Right kidney (tissue), 1 donor: ENCODE measurements at regions not wholly inside any gene's neighbourhood (a gene's known extent, or its start where the extent isn't known, plus 50 kb on each side); places are given as distances from the start of the nearest gene placed in this dataset.
"Not testable (repeated sequence)": the region's sequence is repeated elsewhere in the genome, so short reads cannot be mapped to it uniquely, and the experiment has no call there.

Experiments used
- DNase-seq: peaks from one replicate; pipeline ENCODE4 v3.0.0-alpha.2; 2016

- DNase-seq = peak; percentile 30
Observed at GRCh38 chr4:38279650-38280322, 319.6 kb downstream of the PTTG2 start.

GRCh38 chr4:38280323-38280706 lies 320.1 kb downstream of the PTTG2 start:
- no peak for DNase-seq

GRCh38 chr4:38281371-38282071 lies 321.3 kb downstream of the PTTG2 start:
- no peak for DNase-seq

GRCh38 chr4:38283724-38284123 lies 323.5 kb downstream of the PTTG2 start:
- DNase-seq = no peak

- no peak for DNase-seq
Observed at GRCh38 chr4:38284294-38285030, 324.3 kb downstream of the PTTG2 start.

- DNase-seq = no peak
Observed at GRCh38 chr4:38287101-38287851, 327.1 kb downstream of the PTTG2 start.

GRCh38 chr4:38289553-38289952 lies 329.4 kb downstream of the PTTG2 start:
- DNase-seq = no peak

GRCh38 chr4:38290366-38290765 lies 330.2 kb downstream of the PTTG2 start:
- no peak for DNase-seq

- no peak for DNase-seq
Observed at GRCh38 chr4:38290914-38291313, 330.7 kb downstream of the PTTG2 start.

- no peak for DNase-seq
Observed at GRCh38 chr4:38292529-38292928, 332.3 kb downstream of the PTTG2 start.

- DNase-seq = no peak
Observed at GRCh38 chr4:38294238-38294637, 334.0 kb downstream of the PTTG2 start.

- DNase-seq = no peak
Observed at GRCh38 chr4:38297061-38297460, 336.9 kb downstream of the PTTG2 start.

- no peak for DNase-seq
Observed at GRCh38 chr4:38298868-38299713, 338.9 kb downstream of the PTTG2 start.

- DNase-seq = no peak
Observed at GRCh38 chr4:38302910-38303309, 342.7 kb downstream of the PTTG2 start.

GRCh38 chr4:38304460-38304859 lies 344.3 kb downstream of the PTTG2 start:
- not testable (repeated sequence) for DNase-seq

GRCh38 chr4:38306482-38307071 lies 346.4 kb downstream of the PTTG2 start:
- no peak for DNase-seq

- DNase-seq = no peak
Observed at GRCh38 chr4:38308728-38309311, 348.6 kb downstream of the PTTG2 start.

GRCh38 chr4:38309471-38309870 lies 349.3 kb downstream of the PTTG2 start:
- DNase-seq = no peak

- no peak for DNase-seq
Observed at GRCh38 chr4:38310446-38311043, 350.3 kb downstream of the PTTG2 start.

- no peak for DNase-seq
Observed at GRCh38 chr4:38311495-38312126, 351.4 kb downstream of the PTTG2 start.
